ENCODE measurements at regions not wholly inside any gene's neighbourhood (a gene's known extent, or its start where the extent isn't known, plus 50 kb on each side); places are given as distances from the start of the nearest gene placed in this dataset.

DNA sequence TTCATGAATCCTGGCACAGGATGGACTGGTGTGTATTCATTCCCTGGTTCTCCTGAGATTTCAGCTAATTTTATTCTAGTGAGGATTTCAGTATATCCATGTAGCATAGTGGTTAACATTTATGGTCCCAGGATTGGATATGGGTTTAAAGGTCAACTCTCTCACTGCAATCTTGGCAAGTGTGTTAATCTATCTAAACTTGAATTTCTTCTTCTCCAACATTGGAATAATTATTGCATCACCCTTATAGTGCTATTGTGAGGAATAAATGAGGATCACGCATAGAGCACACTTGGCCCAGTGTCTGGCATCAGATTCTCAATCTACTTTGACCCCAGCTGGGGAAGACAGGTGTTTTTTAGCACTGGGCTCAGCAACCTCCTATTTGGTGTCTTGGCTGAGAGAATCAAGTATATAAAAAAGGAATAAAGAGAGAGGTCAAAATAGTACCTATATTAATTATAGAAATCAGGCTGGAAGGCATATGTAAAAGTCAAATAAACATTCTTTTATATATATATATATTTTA, 531.2 kb upstream of the ATP2B1 start:
- TF ChIP-seq, protein P1, sequence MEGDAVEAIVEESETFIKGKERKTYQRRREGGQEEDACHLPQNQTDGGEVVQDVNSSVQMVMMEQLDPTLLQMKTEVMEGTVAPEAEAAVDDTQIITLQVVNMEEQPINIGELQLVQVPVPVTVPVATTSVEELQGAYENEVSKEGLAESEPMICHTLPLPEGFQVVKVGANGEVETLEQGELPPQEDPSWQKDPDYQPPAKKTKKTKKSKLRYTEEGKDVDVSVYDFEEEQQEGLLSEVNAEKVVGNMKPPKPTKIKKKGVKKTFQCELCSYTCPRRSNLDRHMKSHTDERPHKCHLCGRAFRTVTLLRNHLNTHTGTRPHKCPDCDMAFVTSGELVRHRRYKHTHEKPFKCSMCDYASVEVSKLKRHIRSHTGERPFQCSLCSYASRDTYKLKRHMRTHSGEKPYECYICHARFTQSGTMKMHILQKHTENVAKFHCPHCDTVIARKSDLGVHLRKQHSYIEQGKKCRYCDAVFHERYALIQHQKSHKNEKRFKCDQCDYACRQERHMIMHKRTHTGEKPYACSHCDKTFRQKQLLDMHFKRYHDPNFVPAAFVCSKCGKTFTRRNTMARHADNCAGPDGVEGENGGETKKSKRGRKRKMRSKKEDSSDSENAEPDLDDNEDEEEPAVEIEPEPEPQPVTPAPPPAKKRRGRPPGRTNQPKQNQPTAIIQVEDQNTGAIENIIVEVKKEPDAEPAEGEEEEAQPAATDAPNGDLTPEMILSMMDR (IDR thresholded peaks at IDR 0.05): no peak
- TF ChIP-seq POLR2A (IDR thresholded peaks at IDR 0.05): no peak
